ENCODE measurements at regions not wholly inside any gene's neighbourhood (a gene's known extent, or its start where the extent isn't known, plus 50 kb on each side); places are given as distances from the start of the nearest gene placed in this dataset.
"Not testable (repeated sequence)": the region's sequence is repeated elsewhere in the genome, so short reads cannot be mapped to it uniquely, and the experiment has no call there.

DNA sequence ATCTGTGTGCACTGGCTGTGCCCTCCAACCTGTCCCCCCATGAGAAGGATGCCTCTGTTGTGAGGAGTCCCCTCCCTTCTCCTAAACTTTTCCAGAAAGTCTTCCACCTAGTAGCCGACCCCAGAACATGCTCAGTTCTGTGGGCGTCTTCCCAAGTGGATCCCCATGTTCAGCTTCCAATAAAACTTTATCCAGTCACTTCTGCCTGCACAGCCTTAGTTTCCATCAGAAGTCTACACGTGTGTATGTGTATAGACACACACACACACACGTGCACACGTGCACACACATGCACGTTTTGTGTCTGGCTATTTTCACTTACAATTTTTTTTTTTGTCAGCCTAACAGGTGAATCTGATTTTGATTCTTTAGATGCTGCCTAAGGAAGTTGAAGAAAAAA lies 115.1 kb downstream of the RTP5 start:
- DNase-seq: no peak
- no peaks in the 10 kb centered on the region for H3K4me1 Mint-ChIP-seq
- TF ChIP-seq CTCF (IDR thresholded peaks at IDR 0.05): no peak
- no peaks in the 10 kb centered on the region for H3K36me3 Mint-ChIP-seq (ENCODE audit: low read depth)
- no peak overlapping the region for H3K27ac Mint-ChIP-seq
- H3K4me3 Mint-ChIP-seq: no peak overlapping the region
- peaks cover 26% of the 10 kb centered on the region for H3K9me3 Mint-ChIP-seq
- peaks cover 18% of the 10 kb centered on the region for H3K27me3 Mint-ChIP-seq (ENCODE audit: low read depth, poor library complexity)

- H3K4me3 Mint-ChIP-seq; DNase-seq; H3K4me1 Mint-ChIP-seq; H3K36me3 Mint-ChIP-seq (ENCODE audit: low read depth): not testable (repeated sequence)
- Mint-ChIP-seq H3K9me3 (peaks cover 28% of the 10 kb centered on the region), H3K27ac (peak overlapping the region; percentile 29), H3K27me3 (ENCODE audit: low read depth, poor library complexity) (peaks cover 18% of the 10 kb centered on the region)
Measured at GRCh38 chr2:241985161-241985985, 115.8 kb downstream of the RTP5 start.

DNA sequence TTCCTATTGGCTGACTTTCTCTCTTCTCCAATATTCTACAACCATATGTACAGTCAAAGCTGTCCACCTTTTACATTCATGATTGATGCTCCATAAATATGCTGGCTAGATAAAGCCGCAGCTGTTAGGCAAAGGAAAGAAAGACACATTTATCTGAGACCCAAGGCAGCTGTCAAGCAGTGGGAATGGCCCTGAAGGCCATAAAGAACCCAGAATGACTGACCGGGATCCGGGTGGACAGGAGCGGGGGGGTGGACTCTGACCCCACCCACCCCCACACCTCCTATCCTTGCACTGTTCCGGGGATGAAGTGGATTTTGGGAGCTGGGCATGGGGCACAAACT lies 116.4 kb downstream of the RTP5 start:
- H3K9me3 Mint-ChIP-seq: peaks cover 34% of the 10 kb centered on the region
- no peaks in the 10 kb centered on the region for H3K36me3 Mint-ChIP-seq (ENCODE audit: low read depth)
- H3K27me3 Mint-ChIP-seq (ENCODE audit: low read depth, poor library complexity): peaks cover 18% of the 10 kb centered on the region
- H3K27ac Mint-ChIP-seq: no peak overlapping the region
- TF ChIP-seq CTCF (IDR thresholded peaks at IDR 0.05): no peak
- H3K4me1 Mint-ChIP-seq: no peaks in the 10 kb centered on the region
- H3K4me3 Mint-ChIP-seq: no peak overlapping the region
- no peak for DNase-seq

GRCh38 chr2:241986836-241987641 lies 117.5 kb downstream of the RTP5 start:
- peaks cover 15% of the 10 kb centered on the region for H3K27me3 Mint-ChIP-seq (ENCODE audit: low read depth, poor library complexity)
- TF ChIP-seq CTCF (IDR thresholded peaks at IDR 0.05): no peak
- no peaks in the 10 kb centered on the region for H3K36me3 Mint-ChIP-seq (ENCODE audit: low read depth)
- no peak overlapping the region for H3K4me3 Mint-ChIP-seq
- H3K27ac Mint-ChIP-seq: peak overlapping the region; percentile 70
- H3K9me3 Mint-ChIP-seq: peaks cover 39% of the 10 kb centered on the region
- no peaks in the 10 kb centered on the region for H3K4me1 Mint-ChIP-seq
- DNase-seq: no peak

DNA sequence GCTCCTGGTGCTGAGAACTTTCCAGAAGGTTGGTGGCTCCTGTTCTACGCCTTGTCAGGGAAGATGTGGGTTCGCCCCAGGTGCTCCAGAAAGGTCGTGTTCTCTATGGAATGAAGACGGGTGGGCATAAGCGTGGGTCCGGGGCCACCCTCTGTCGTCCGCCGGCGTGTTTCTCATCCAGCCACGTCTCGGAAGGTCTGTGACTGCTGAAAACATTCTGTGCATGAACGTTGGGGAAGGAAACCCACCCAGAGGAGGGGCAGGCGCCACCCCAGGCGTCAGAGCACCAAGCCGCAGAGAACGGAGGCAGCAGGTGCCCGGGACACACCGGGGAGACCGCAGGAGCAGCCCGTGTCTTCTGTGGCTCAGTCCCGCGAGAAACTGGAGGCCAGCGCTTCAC lies 118.2 kb downstream of the RTP5 start:
- Mint-ChIP-seq H3K4me3 (no peak overlapping the region), H3K27me3 (ENCODE audit: low read depth, poor library complexity) (peaks cover 15% of the 10 kb centered on the region), H3K36me3 (ENCODE audit: low read depth) (no peaks in the 10 kb centered on the region), H3K4me1 (no peaks in the 10 kb centered on the region), H3K27ac (no peak overlapping the region), H3K9me3 (peaks cover 39% of the 10 kb centered on the region)
- DNase-seq: no peak
- no peak for TF ChIP-seq CTCF (IDR thresholded peaks at IDR 0.05)

DNA sequence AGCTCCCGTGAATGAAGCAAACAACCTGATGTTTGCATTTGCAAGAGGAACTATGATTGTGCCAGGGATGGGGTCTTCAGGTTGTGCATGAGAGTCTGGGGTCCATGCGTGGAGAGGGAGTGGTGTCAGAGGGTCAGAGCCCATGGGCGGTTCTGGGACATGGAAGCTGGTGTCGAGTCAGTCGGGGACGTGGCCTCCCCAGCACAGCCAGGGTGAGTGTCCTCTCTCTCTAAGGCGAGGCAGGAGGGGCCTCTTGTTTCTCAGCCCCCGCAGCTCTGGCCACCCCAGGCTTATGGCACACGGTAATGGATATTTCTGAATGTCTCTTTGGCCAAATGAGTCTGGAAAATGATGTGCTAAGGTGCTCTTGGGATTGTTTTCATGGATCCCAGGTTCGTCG lies 118.6 kb downstream of the RTP5 start:
- no peaks in the 10 kb centered on the region for H3K36me3 Mint-ChIP-seq (ENCODE audit: low read depth)

More for the DNA sequence above, 118.6 kb downstream of the RTP5 start:
- H3K4me1 Mint-ChIP-seq: no peaks in the 10 kb centered on the region
- H3K27me3 Mint-ChIP-seq (ENCODE audit: low read depth, poor library complexity): peaks cover 15% of the 10 kb centered on the region
- no peak for TF ChIP-seq CTCF (IDR thresholded peaks at IDR 0.05)
- no peak overlapping the region for H3K4me3 Mint-ChIP-seq
- peaks cover 39% of the 10 kb centered on the region for H3K9me3 Mint-ChIP-seq
- DNase-seq: no peak
- no peak overlapping the region for H3K27ac Mint-ChIP-seq

All from nephron progenitor cell (in vitro differentiated cells).